ENCODE measurements at regions not wholly inside any gene's neighbourhood (a gene's known extent, or its start where the extent isn't known, plus 50 kb on each side); places are given as distances from the start of the nearest gene placed in this dataset.

DNA sequence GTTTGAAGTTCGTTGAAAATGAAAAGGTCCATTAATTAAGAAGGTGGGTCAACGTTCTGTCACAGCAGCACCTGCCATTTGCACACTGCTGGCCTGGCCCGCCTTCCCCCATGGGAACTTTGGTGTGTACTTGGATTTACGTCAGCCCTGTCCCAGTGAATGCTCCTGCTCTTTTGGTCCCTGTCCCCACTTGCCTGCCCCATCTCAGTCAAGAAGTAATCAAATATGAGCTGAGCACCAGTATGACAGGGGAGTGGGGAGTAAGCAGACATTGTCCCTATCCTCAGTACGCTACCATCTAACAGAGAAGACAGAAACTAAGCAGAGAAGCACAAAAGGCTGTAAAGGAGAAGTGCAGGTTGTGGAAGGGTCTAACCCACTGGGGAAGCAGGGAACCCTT lies 65.1 kb downstream of the SLC4A3 start:
- DNase-seq (ENCODE audit: low read depth) = no peak
- no peak for TF ChIP-seq CTCF (IDR thresholded peaks at IDR 0.05; ENCODE audit: insufficient read depth, low read depth, low read length)
- H3K4me3 ChIP-seq (ENCODE audit: low read depth, low read length) = no peak overlapping the region

GRCh38 chr2:219695145-219695709 lies 67.8 kb downstream of the SLC4A3 start:
- DNase-seq (ENCODE audit: low read depth) = no peak
- H3K4me3 ChIP-seq (ENCODE audit: low read depth, low read length) = no peak overlapping the region
- no peak for TF ChIP-seq CTCF (IDR thresholded peaks at IDR 0.05; ENCODE audit: insufficient read depth, low read depth, low read length)

DNA sequence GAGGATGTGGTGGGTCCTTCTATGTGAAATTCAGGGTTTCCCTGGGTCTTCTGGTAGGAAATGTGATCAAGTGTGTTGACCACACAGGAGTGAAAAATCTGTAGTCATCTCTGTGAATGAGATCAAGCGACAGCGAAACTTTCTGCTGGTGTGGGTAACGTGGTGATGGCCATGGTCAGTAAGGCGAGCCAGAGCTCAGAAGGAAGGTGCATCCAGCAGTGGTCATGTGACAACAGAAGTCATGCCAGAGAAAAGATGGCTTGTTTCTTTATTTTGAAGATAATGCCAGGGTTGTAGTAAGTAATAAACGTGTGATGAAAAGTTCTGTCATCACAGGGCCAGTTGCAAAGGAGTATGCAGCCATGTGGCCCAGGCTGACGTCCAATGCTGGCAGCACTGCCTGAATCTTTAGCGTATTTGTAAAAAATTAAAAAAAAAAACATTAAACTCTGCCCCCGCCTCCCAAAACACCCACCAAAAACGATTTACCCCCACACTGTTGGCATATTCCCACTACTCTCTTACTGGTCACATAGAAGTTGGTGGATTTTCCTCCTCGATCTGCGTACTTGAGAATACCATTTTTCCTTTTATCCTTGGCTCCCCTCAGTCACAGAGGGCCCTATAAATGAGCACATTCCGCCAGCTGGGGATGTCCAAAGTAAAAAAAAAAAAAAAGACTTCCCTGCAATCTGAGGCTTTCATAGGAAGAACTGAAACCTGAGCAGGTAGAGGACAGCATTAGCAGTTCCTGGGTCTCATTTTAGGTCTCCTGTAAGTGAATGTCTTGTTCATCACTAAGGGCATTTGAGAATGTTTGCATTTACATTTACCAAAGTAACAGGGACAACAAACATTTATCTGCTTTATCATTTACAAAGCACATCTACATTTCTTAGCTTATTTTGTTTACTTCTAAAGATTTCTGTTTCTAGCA lies 70.6 kb downstream of the SLC4A3 start:
- no peak for DNase-seq (ENCODE audit: low read depth)
- no peak overlapping the region for H3K4me3 ChIP-seq (ENCODE audit: low read depth, low read length)
- TF ChIP-seq CTCF (IDR thresholded peaks at IDR 0.05; ENCODE audit: insufficient read depth, low read depth, low read length) = no peak

- no peak for TF ChIP-seq CTCF (IDR thresholded peaks at IDR 0.05; ENCODE audit: insufficient read depth, low read depth, low read length)
- no peak overlapping the region for H3K4me3 ChIP-seq (ENCODE audit: low read depth, low read length)
- no peak for DNase-seq (ENCODE audit: low read depth)
Measured at GRCh38 chr2:219698748-219699439, 71.5 kb downstream of the SLC4A3 start.

- DNase-seq (ENCODE audit: low read depth) = no peak
- no peak overlapping the region for H3K4me3 ChIP-seq (ENCODE audit: low read depth, low read length)
- TF ChIP-seq CTCF (IDR thresholded peaks at IDR 0.05; ENCODE audit: insufficient read depth, low read depth, low read length) = no peak
Measured at GRCh38 chr2:219699440-219699821, 72.0 kb downstream of the SLC4A3 start.

DNA sequence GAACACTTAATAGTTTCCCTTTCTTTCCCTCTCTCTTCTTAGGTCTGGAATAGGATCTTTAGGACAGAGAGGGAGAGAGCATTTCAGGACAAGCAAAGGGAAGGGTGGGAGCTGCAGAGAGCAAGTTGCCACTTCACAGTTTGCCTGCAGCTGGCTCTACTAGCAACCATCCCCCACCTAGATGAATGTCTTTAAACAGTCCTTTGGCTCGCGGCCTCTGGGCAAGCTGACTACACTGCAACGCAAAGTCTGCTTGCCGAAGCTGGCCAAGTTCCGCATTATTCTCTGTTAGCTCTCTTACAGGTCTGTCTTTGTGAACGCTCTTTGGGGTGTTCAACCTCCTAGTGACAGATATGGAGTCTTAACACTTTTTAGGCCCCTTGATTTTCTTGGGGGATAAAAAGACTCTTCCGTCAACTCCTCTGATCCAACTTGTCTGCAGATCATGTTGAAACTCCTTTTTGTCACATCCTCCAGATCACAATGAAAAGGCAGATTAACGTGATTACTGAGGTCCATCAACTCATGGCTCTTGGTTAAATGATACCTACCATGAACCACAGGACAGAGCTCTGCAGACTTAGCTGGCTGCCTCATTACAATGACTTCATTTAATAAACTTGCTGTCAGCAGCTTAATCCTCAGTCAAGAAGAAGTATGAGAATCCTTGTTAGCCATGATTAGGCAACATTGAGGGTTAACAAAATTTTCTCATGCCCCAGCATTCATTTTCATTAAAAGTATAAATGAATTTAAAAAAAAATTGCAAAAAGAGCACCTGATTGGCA lies 74.6 kb downstream of the SLC4A3 start:
- peak; percentile 77 for DNase-seq (ENCODE audit: low read depth)
- TF ChIP-seq CTCF (IDR thresholded peaks at IDR 0.05; ENCODE audit: insufficient read depth, low read depth, low read length) = no peak
- H3K4me3 ChIP-seq (ENCODE audit: low read depth, low read length) = no peak overlapping the region
